RWPE2 (cell line): ENCODE measurements at regions not wholly inside any gene's neighbourhood (a gene's known extent, or its start where the extent isn't known, plus 50 kb on each side); places are given as distances from the start of the nearest gene placed in this dataset.

ENCODE experiments used
- ATAC-seq: fragments of 200-7000 bp; cut with Tn5 transposase; 3 replicates; pipeline ENCODE4 v1.9.1; 2021; ENCODE audit warnings: low read depth
- DNase-seq: peaks from one replicate; pipeline ENCODE4 v3.0.0-alpha.2; 2020; ENCODE audit warnings: low spot score
- H3K27ac ChIP-seq: fragments of 450-650 bp; 2 replicates; pipeline ENCODE4 v1.5.1; 2017; ENCODE audit warnings: mild to moderate bottlenecking; ENCODE audit not compliant: poor library complexity, severe bottlenecking
- H3K27me3 ChIP-seq: fragments of 250-450 bp; sonication (Bioruptor Pico); 2 replicates; pipeline ENCODE4 v1.5.1; 2021; ENCODE audit warnings: mild to moderate bottlenecking, moderate library complexity; ENCODE audit not compliant: insufficient read depth, poor library complexity, severe bottlenecking
- H3K36me3 ChIP-seq: fragments of 250-450 bp; sonication (Bioruptor Pico); 2 replicates; pipeline ENCODE4 v1.5.1; 2020; ENCODE audit warnings: low read depth, mild to moderate bottlenecking, moderate library complexity
- H3K4me1 ChIP-seq: fragments of 250-450 bp; sonication (Bioruptor Pico); 2 replicates; pipeline ENCODE4 v1.5.1; 2021; ENCODE audit warnings: mild to moderate bottlenecking, moderate library complexity; ENCODE audit not compliant: insufficient read depth, poor library complexity, severe bottlenecking
- H3K4me3 ChIP-seq: fragments of 250-450 bp; sonication (Bioruptor Pico); 2 replicates; pipeline ENCODE4 v1.5.1; 2021; ENCODE audit warnings: mild to moderate bottlenecking, moderate library complexity; ENCODE audit not compliant: severe bottlenecking
- H3K9me3 ChIP-seq: fragments of 250-450 bp; sonication (Bioruptor Pico); 2 replicates; pipeline ENCODE4 v1.5.1; 2021; ENCODE audit warnings: mild to moderate bottlenecking, moderate library complexity; ENCODE audit not compliant: severe bottlenecking
- TF ChIP-seq, protein P1 (sequence below): fragments of 450-650 bp; IDR thresholded peaks from one replicate; pipeline ENCODE4 v1.5.1; 2017; ENCODE audit warnings: mild to moderate bottlenecking, moderate library complexity; ENCODE audit not compliant: poor library complexity, severe bottlenecking

DNA sequence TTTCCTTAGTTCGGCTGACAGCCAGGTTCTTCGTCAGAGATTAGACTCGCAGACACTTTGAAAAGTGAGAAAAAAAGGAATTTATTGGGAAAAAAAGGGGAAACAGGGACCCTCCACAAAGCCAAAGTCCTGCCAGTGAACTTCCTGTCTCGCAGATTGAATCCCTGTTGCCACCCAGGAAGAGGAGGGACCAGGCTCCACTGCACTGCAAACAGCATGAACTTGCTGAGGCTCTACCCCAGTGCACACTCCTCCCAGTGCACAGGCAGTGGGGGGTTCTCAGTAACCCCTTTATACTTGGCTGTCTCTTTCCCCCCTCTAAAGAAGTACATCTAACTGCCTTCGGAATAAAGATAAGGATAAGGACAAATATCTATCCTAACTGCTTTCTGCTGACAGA, 959.0 kb downstream of the GRIK2 start:
- Histone ChIP-seq H3K4me3 (no peak overlapping the region), H3K9me3 (no peaks in the 10 kb centered on the region), H3K36me3 (no peaks in the 10 kb centered on the region), H3K4me1 (no peaks in the 10 kb centered on the region), H3K27me3 (no peaks in the 10 kb centered on the region), H3K27ac (no peak overlapping the region)
- TF ChIP-seq, protein P1, sequence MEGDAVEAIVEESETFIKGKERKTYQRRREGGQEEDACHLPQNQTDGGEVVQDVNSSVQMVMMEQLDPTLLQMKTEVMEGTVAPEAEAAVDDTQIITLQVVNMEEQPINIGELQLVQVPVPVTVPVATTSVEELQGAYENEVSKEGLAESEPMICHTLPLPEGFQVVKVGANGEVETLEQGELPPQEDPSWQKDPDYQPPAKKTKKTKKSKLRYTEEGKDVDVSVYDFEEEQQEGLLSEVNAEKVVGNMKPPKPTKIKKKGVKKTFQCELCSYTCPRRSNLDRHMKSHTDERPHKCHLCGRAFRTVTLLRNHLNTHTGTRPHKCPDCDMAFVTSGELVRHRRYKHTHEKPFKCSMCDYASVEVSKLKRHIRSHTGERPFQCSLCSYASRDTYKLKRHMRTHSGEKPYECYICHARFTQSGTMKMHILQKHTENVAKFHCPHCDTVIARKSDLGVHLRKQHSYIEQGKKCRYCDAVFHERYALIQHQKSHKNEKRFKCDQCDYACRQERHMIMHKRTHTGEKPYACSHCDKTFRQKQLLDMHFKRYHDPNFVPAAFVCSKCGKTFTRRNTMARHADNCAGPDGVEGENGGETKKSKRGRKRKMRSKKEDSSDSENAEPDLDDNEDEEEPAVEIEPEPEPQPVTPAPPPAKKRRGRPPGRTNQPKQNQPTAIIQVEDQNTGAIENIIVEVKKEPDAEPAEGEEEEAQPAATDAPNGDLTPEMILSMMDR, result no peak
- no peak for ATAC-seq
- no peak for DNase-seq

DNA sequence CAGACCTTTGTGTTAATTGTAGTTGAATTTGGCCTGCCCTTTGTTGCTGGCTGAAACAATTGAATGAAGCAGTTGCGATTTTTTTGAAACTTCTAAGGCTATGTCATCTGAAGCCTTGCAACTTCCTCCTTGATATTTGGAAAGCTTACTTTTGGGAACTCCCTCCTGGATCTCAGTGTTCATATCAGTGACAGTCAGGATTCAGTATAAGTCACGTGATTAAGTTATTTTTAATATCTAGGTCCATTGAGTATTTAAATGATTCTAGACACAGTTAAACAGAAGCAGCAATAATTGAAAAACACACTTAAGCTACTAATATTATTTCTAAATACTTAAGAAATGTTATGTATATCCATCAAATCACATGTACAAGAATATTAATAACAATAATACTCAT, 951.3 kb downstream of the GRIK2 start:
- Histone ChIP-seq H3K4me1 (no peaks in the 10 kb centered on the region), H3K36me3 (no peaks in the 10 kb centered on the region), H3K27ac (no peak overlapping the region), H3K9me3 (no peaks in the 10 kb centered on the region), H3K4me3 (no peak overlapping the region), H3K27me3 (no peaks in the 10 kb centered on the region)
- DNase-seq, result no peak
- TF ChIP-seq, protein P1, result no peak
- no peak for ATAC-seq

DNA sequence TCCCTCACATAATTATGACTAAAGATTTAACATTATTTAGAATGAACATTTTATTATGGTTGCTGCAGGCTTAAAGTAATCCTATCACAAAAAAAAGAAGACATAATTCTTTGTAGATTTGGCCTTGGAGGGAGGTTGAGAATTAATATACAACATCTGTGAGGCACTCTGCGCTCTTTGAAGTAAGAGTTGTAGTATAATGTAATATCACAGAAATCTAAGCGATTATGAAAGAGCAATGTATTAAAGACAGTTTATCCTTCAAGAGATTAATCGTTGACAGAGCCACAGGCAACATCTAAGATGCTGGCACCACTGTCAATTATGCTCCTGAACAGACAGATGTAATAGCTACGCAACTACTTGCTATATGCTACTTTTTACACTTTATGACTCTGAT, 946.8 kb downstream of the GRIK2 start:
- no peak for ATAC-seq
- H3K4me1 ChIP-seq, result no peaks in the 10 kb centered on the region
- no peaks in the 10 kb centered on the region for H3K27me3 ChIP-seq
- H3K9me3 ChIP-seq, result no peaks in the 10 kb centered on the region
- H3K4me3 ChIP-seq, result no peak overlapping the region
- TF ChIP-seq, protein P1, result no peak
- H3K36me3 ChIP-seq, result no peaks in the 10 kb centered on the region
- no peak for DNase-seq
- no peak overlapping the region for H3K27ac ChIP-seq

DNA sequence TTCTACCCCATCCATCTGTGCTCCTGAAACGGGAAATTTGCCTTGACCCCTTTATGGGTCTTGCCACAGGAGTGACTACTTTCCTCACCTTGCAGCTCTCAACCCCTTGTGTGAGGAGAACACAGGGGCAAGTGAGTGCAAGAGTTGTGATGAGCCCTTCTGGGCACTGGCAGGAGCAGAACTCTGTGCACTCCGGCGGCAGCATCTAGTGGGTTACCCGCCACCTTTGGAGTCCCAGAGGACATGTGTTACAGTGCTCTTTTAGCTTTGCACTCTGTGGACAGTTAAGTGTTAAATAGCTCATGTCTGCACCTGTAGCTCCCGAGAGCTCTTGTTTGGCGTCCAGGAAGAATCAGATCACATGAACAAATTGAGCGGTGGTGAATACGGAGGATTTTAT, 940.2 kb downstream of the GRIK2 start:
- Histone ChIP-seq H3K27ac (no peak overlapping the region), H3K9me3 (no peaks in the 10 kb centered on the region), H3K4me1 (no peaks in the 10 kb centered on the region), H3K27me3 (no peaks in the 10 kb centered on the region), H3K4me3 (no peak overlapping the region), H3K36me3 (no peaks in the 10 kb centered on the region)
- DNase-seq (no peak), ATAC-seq (no peak)
- TF ChIP-seq, protein P1, result no peak

DNA sequence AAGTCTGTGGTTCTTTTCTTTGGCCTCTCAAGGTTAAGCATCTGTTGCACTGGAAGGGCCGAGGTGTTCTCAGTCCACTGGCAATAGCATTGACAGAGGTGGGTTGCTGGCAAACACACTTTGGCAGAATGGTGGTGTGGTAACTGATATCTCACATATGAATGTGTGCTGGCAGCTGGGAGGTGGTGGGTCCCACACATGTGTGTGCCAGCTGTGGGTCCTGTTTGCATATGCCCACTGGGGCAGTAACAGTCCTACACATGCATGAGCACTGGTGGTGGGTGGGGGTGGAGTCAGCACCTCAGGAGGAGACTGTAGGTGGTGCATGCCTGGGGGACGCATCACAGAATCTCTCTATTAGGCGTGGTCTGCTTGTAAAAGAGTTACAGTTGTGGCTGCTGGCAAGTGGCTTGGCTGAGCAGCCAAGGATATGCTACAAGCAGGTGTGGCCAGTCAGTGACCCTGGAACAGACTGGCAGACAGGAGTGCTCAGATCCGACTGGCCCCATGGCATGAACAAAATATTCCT, 934.3 kb downstream of the GRIK2 start:
- Histone ChIP-seq H3K36me3 (no peaks in the 10 kb centered on the region), H3K9me3 (no peaks in the 10 kb centered on the region), H3K27ac (no peak overlapping the region), H3K4me1 (no peaks in the 10 kb centered on the region), H3K27me3 (no peaks in the 10 kb centered on the region), H3K4me3 (no peak overlapping the region)
- ATAC-seq (0 out of 3 replicates have a peak, but pooled peaks have one; percentile 17), DNase-seq (no peak)
- TF ChIP-seq, protein P1, result no peak
